ENCODE measurements at regions not wholly inside any gene's neighbourhood (a gene's known extent, or its start where the extent isn't known, plus 50 kb on each side); places are given as distances from the start of the nearest gene placed in this dataset.
A peak's percentile ranks its signal among the peaks of the same experiment; 100 is the strongest.
"Not testable (repeated sequence)": the region's sequence is repeated elsewhere in the genome, so short reads cannot be mapped to it uniquely, and the experiment has no call there.

DNA sequence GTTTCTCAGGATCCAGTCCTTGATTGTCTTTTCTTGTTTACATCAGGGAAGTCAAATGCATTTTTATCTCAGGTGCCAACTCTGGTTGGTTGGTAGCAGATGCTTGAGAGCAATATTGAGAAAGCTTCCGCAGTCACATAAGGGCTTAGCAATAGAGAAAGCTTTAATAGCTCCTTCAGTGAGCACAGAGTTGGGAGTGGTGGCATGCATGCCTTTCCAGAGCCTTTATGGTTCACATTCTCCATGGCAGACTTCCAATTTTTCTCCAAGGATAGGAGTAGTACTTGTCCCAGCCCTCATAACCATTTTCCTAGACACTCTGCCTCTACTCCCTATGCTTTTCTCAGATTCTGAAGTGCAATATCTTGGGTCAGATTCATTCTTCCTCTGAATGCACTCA is 280.4 kb downstream of the AEBP2 start:
- DNase-seq: no peak

DNA sequence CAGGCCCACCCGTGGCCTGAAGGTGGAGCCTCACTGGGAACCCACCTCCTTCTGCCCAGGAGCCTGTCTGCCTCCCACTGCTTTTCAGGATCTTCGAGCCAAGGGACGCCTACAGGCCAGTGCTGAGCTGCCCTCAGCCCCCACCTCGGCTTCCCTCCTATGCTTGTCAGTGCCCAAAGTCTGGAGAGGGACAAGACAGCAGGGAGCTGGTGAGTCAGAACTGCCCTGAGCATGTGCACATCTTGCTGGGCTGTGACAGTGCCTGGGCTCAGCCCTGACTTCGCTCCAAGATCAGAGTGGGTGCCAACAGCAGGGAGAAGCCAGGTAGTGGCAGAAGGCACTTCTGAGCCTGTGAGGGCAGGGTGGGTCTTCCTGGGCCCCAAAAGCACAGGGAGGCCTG is 286.8 kb downstream of the AEBP2 start:
- no peak for DNase-seq

DNA sequence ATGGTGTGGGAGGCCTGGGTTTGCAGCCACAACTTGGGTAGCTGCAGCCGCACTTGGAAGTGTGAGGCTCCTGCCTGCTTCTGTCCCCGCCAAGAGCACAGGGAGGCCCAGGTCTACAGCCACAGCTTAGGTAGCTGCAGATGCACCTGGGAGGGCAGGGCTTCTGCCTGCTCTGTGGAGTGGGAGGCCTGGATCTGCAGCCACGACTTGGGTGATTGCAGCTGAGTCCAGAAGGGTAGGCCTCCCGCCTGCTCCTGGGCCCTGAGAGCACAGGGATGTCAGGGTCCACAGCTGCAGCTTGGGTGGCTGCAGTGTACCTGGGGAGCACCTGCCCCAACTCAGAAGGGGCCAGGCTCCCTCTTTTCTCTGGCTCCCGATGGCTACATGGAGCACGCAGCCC is 287.3 kb downstream of the AEBP2 start:
- DNase-seq: no peak

DNA sequence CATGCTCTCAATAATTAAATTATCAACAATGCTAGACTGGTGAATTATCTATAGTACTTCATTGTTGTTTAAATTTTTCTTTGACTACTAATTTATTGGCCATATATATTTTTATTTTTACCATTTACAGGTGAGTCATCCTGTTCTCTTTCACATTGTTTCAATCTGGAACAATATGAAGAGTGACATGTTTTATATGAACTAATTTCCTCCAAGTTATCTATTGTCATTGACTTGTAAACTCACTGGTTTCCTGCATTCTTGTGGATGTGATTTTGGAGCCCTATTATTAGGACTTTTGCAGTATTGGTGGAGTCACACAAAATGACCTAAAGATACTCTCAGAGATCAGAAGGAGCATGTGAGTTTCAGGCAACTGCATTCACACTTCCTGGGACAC is 297.7 kb downstream of the AEBP2 start:
- no peak for DNase-seq

DNA sequence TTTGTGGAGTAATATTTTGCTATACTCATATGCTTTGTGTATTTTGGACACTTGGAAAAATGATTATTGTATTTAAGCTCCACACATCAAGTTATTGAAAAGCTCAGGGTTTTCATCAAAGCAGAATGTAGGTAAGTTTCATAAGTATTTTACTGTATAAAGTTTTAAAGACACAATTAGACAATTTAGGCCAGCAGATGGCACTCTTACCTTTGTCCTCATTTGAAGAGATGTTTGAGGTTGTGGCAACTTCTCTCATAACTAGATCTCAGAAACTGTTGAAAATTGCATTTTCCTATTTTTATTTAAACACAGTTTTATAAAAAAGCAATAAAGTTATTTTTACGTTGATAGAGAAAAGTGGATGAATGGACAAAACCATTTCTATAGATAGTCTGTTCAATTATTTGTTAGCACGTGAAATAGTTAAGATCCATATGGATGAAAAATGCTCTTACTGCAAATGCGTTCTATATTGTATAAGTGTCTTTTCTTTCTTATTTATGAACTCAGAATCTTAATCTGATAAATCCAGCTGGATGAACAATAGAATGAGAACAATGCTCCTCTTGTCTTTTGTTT is 300.0 kb downstream of the AEBP2 start:
- peak; percentile 28 for DNase-seq

DNA sequence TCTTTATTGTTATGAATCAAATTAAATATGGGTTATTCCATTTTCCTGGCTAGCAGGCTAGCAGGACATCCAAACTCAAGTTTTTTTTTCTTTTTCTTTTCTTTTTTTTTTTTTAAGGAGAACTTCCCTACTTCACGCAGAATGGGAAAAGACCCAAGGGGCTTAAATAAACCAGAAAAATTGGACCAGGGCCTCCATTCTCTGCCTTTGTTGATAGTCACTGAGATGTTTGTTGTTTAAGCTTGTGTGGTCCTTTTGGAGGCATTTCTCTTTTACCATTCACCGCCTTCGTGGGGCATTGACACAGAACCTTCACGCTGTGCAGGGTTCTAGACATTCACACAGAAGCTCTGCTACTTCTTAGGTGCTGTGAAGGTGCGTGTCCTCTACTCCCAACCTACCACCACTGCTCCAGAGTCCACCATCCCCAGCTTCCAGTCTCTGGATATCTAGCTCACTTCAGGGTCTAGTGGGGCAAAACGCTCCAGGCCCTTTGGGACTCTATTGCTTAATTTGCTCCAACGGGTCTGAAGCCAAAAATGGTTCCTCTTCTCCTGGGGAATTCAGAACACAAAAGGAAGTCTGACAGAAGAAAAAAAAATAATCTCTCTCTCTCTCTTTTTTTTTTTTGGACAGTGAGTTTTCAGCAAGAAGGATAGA is 301.3 kb downstream of the AEBP2 start:
- no peak for DNase-seq

DNA sequence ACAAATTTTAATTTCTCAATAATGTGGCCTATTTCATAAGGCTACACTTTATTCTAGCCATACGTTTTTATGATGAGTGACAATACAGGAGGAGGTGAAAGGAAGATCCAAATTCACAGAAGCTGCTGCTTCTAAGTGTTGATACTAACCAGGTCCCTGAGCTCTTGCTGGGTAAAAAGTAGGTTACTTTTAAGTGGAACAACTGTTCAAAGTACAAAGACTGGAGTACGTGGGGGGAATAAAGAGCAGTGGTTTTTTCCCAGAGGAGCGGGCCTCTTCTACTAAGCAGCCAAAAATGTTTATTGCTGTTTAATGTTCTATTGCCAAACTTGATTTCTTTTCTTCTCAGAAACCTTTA is 301.8 kb downstream of the AEBP2 start:
- no peak for DNase-seq

DNA sequence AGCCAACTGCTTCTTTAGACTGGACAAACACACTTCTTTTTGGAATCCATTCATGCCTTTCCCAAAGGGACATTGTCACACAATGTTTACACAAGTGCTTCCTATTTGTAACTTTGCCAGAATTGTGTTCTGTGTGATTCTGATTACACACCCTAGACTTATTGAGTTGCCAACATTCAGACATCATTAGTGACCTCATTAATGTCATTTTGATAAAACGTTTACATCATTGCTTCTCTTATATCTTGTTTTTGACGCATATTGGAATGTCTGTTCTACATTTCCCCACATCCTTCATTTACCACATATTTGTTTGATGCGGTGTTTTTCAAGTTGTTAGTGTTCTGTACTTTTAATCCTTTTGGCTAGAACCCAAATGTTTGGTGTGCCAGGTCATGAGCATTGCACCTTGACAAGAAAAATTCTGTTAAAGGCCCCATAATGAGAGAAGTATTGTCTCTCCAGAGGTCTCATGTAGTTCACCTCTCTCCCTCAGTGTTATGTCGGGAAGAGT is 305.5 kb downstream of the AEBP2 start:
- peak; percentile 31 for DNase-seq

DNA sequence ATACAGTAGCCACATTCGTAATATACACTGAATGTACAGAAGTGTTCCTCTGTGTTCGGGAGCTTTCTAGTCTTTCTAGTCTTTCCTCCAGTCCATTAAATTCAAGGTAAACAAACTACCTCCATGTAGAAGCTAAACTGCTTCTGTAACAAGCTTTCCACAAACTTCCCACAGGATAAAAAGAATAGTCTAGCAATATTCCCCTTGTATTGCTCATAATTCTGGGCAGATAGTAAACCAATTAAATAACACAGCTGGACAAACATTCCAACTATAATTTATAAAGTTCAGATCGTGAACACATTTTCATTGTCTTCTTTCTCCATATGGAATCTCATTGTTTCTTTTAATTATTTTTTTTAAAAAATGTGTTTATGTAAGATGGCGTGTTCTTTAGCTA is 307.2 kb downstream of the AEBP2 start:
- DNase-seq: no peak

DNA sequence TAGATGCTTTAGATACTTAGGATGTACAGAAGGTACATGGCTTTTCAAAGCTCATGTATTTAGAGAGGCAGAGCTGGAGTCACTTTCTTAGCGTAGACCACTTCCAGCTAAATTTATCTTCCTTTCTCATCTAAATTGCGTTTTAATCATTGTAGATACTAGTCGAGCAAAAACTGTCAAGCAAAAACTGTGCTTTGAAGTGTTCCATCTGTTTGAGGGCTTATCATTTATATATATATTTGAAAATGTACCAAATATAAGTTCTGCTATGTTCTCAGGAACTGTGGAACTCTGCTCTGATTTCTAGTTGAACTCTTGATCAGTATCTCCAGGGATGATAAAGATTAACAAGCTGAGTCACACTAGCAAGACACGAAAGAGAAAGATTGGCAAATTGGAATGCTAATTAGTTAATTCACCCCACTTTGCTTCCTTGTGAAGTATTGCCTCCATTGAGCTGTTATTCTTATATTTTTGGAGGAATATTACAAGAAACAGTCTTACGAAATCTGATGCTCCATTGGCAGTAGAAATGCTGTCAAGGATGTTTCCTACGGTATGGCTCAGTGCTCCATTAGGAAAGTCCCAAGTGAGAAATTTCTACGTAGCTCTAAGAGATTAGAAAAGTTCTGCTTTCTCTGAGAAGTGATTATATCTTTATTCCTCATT is 310.7 kb downstream of the AEBP2 start:
- no peak for DNase-seq

DNA sequence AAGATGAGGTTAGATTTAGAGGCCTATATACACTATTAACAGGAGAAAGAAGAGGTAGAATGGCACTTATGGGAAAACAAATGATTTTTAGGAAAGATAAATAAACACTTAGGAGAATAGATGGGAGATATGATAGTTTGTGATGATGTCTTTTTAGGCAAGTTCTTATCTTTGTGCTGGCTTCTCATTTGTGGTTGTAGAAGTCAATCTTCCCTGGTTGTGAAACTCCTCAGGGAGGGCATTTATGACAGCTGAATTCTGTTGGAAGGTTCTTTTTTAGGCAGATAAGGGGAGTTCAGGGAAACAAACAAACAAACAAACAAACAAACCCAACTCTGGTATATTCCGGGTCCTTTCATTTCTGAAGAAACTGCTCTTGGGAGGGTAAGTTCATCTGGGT is 311.8 kb downstream of the AEBP2 start:
- no peak for DNase-seq

DNA sequence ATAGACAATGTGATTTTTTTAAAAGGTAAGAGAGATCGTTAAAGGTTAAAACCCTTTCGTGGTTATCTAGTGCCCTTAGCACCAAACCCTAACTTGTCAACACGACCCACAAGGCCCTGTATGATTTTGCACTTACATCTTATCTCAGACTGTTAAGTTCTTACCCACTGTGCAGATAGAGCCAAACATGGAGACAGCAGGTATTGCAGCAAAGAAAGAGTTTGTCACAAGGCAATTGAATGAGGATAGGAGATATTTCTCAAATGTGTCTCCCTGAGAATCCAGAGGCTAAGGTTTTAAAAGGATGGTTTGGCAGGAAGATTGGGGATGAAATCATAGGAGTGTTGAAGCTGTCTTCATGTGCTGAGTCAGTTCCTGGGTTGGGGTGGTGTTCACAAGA is 313.4 kb downstream of the AEBP2 start:
- DNase-seq: no peak

DNA sequence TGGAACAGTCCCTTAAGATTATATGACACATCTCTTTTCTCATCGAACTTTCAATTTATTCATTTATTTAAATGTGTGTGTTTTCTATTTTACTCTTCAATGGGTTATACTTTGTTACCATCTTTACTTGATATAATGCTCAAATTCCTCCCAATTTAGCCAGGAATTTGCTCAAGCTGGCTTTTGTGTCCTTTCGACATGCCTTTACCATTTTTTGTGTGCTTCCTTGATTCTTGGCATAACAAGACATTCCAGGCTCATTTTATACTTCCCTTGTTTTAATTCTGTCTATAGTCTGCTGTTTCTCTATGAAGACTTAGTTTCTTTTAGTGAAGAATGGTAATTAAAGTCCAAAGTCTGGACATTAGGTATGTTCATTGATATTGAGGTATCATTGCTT is 315.8 kb downstream of the AEBP2 start:
- DNase-seq: no peak

DNA sequence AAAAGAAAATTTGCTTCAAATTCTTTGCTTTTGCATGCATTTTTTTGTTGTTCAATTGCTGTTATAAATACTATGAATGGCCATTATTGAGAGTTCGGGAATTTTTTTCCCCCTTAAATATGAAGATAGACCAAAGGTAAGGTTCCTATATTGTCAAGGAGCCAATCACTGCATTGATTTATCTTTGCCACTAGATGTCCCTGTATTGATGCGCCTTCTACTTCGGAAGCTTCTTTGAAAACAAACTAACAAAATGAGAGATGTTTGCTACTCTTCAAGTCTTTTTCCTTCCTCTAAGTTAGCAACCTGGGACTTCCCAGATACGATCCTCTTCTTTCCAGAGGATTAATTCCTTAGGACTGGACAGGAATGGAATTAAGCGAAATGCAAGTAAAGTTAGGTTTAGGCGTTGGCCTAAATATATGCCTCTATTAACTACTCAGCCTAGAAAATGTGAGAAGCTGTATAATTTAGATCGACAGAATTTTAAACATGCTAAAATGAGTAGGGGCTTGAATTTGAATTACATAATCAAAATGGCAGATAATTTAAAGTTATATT is 318.1 kb downstream of the AEBP2 start:
- no peak for DNase-seq

DNA sequence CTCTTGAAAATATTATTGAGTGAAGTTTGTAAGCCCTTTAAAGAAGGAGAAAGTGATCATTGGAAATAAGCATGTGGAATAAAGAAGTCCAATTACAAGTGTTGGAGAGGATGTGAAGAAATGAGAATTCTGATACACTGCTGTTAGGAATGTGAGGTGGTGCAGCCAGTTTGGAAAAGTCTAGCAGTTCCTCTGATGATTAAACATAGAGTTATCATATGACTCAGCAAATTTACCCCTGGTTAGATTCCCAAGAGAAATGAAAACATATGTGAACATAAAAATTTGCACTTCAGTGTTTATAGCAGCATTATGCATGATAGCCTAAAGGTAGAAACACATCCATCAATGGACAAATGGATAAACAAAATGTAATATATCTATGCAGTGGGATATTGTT is 319.9 kb downstream of the AEBP2 start:
- DNase-seq: no peak

DNA sequence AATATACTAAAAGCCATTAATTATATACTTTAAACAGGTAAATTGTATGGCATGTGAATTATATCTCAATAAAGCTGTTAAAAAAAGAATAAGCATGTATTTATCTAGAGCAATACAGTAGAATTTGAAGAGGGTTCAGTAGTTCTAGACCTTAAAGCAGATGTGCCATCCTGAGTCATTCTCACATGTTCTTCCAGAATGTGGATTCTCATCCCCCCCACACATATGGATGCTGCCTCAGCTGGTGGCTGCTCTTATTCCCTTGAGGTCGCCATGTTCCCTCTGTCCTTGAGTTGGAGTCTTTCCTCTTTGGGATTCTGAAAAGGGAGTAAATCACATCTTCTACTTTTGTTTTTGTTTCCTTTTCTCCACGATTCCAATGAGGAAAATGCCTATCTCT is 321.3 kb downstream of the AEBP2 start:
- no peak for DNase-seq

DNA sequence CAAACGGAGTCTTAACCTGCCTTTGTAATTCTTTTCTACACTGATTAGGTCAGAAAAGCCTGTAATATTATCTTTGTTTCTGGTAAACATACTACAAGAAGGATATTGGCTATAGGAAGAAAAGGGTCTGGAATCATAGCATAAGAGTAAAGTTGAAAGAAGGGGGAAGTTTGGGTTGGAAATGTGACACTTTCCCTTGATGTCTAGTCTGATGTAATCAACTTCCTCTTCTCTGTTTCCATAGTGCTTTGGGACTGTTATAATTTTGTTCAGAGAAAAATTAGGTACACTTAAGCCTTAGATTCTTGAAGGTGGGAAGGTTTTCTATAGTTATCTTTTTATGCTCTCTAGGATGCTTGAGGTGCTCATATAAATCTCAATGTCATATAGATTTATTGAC is 322.2 kb downstream of the AEBP2 start:
- DNase-seq: no peak

DNA sequence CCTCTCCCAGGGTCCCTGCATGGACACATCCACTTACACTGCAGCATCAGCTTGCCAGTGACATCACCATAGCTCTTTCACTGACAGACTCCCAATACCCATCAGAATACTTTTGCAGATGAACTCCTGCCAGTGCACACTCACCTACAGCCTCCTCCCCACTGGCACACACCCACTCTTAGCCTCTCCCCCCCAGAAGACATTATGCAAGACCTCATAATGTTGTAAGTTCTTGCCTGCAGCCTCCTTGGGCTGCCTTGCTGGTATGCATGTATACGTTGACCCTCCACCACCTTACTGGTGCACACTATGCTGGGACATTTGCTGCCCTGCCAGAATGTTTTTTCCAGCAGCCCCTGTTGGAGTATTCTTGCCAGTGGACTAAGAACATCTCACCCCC is 324.2 kb downstream of the AEBP2 start:
- no peak for DNase-seq

DNA sequence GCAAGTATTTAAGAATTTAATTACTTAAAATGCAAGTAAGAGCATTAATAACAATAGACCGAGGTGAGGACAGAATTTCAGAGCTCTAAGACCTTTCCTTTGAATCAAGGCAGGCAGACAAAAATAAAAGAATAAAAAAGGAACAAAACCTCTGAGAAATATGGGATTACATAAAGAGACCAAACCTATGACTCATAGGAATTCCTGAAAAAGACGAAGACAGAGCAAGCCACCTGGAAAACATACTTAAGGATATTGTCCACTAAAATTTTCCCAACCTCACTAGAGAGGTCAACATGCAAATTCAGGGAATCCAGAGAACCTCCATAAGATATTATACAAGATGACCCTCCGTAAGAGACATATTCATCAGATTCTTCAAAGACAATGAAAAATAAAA is 325.1 kb downstream of the AEBP2 start:
- no peak for DNase-seq

DNA sequence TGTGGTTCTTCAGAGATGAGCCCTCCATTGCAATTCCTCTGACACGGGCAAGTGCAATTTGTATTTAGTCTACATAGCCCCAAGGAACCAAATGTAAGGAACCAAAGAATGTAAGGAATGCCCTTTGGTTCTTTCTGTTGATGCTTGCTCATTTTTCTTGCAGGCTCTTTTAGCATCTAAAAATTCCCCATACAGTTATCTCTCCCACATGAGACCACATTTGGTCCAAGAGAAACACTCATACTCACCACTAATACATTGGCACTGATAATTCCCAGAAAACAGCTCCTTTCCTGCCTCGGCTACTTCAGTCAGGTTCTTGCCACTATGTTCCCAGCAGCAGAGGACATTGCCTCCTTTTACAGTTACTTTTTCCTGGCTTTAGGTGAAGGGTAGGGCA is 332.6 kb downstream of the AEBP2 start:
- no peak for DNase-seq

DNA sequence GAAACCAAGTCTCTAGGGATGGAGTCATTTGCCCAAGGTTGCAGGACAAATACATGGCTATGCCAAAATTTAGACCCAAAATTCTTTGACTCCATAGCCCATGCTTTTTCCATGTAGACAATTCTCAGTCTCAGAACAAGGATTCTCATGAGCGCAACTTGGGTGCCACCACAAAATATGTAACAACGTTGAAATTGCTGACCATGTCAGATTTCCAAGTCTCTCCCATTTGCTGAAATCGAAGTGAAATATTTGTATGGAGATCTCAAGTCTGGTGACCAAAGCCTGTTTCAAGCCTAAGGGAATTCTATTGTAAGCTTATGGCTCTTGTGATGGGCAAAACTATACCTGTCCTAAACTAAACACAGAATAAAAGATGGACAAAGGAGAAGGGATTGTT is 333.5 kb downstream of the AEBP2 start:
- no peak for DNase-seq

DNA sequence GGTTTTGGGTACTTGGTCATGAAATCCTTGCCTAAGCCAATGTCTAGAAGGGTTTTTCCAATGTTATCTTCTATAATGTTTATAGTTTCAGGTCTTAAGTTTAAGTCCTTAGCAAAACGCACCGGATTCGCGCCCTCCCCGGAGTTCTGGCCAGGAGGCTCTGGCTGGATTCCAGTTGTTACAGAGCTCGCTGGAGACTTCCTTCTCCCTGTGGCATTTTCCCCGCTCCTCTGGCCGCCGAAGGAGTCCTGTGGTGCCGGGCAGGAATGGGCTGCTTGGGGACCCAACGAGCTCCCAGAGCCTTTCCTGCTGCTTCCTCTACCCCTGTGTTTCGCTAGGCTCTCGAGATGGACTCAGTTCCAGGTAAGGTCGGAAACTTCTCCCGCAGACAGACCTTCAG is 335.9 kb downstream of the AEBP2 start:
- DNase-seq: no peak

DNA sequence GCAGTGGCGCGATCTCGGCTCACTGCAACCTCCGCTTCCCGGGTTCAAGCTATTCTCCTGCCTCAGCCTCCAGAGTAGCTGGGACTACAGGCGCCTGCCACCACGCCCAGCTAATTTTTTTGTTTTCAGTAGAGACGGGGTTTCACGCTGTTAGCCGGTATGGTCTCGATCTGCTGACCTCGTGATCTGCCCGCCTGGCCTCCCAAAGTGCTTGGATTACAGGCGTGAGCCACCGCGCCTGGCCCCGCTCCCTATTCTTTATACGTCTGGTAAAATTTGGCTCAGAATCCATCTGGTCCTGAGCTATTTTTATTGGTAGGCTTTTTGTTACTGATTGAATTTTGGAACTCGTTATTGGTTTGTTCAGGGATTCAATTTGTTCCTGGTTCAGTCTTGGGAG is 336.7 kb downstream of the AEBP2 start:
- DNase-seq: not testable (repeated sequence)

DNA sequence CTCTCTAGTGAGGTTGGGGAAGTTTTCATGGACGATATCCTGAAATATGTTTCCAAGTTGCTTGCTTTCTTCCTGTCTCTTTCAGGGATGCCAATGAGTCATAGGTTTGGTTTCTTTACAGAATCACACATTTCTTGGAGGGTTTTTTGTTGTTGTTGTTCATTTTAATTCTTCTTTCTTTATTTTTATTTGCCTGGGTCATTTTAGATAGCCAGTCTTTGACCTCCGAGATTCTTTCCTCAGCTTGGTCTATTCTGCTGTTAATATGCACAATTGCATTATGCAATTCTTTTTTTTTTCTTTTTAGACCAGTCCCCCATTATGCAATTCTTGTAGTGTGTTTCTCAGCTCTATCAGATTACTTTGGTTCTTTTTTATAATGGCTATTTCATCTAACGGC is 338.9 kb downstream of the AEBP2 start:
- DNase-seq: no peak
